K562 (cell line): ENCODE measurements at regions not wholly inside any gene's neighbourhood (a gene's known extent, or its start where the extent isn't known, plus 50 kb on each side); places are given as distances from the start of the nearest gene placed in this dataset.

Experiments used
- CLOCK ChIP-seq: fragments of 250-450 bp; sonication (Bioruptor Pico); IDR thresholded peaks from 2 replicates; pipeline ENCODE4 v1.4.0; 2020; ENCODE audit warnings: mild to moderate bottlenecking, moderate library complexity, borderline replicate concordance
- CREM ChIP-seq: IDR thresholded peaks from 2 replicates; pipeline ENCODE4 v1.6.1; 2014; ENCODE audit warnings: antibody characterized with exemption, low read depth
- NRF1 ChIP-seq, 2 experiments: fragments of 450-650 bp; IDR thresholded peaks in 1 of 2; conservative IDR thresholded peaks in 1 of 2; 2 replicates each; pipeline ENCODE4 v1.6.1; 2014; ENCODE audit warnings: mild to moderate bottlenecking in 2 of 2
- PATZ1 ChIP-seq: fragments of 250-450 bp; sonication (Bioruptor Pico); IDR thresholded peaks from 2 replicates; pipeline ENCODE4 v1.5.0; 2020; ENCODE audit warnings: mild to moderate bottlenecking, borderline replicate concordance
- POLR3A ChIP-seq: IDR thresholded peaks from 2 replicates; pipeline ENCODE4 v1.6.1; 2011; ENCODE audit warnings: borderline replicate concordance, mild to moderate bottlenecking, moderate library complexity; ENCODE audit not compliant: insufficient read length, insufficient read depth; ENCODE audit errors: extremely low read depth
- VEZF1 ChIP-seq: fragments of 200-800 bp; sonication (Bioruptor generic); IDR thresholded peaks from 2 replicates; pipeline ENCODE4 v1.6.1; 2017; ENCODE audit warnings: missing genetic modification characterization, missing compliant biosample characterization
- ZNF140 ChIP-seq: fragments of 250-450 bp; sonication (Bioruptor Pico); IDR thresholded peaks from 2 replicates; pipeline ENCODE4 v1.8.0; 2021; ENCODE audit warnings: moderate library complexity, mild to moderate bottlenecking, inconsistent platforms
- ZNF384 ChIP-seq: IDR thresholded peaks from 2 replicates; pipeline ENCODE4 v1.6.1; 2012; ENCODE audit warnings: low read depth, low read length, improper control_type of control experiment

- TF ChIP-seq VEZF1 (peak; percentile 49), ZNF384 (no peak), ZNF140 (CRISPR knock-in tag) (no peak), CLOCK (CRISPR knock-in tag) (no peak), NRF1 (conservative IDR thresholded peaks at IDR 0.05 in 1 of 2, IDR thresholded peaks at IDR 0.05 in 1 of 2) (peak; percentile 50 to 62; a peak in 3 of 4 replicates), CREM (0 out of 2 replicates have a peak, but pooled peaks have one; percentile 7), PATZ1 (no peak), POLR3A (no peak)
These were observed 73.9 kb upstream of the TAF1B start (continued) for GRCh38 chr2:9769171-9770005.
